HUDEP-2 (cell line): ENCODE measurements at regions not wholly inside any gene's neighbourhood (a gene's known extent, or its start where the extent isn't known, plus 50 kb on each side); places are given as distances from the start of the nearest gene placed in this dataset.

Experiments
- DNase-seq, 76 experiments: peaks; one replicate each; lab custom pipeline; 2025; ENCODE audit not compliant: unreplicated experiment in 76 of 76; lab: John Stamatoyannopoulos, UW

- DNase-seq = no peak
Measured at GRCh38 chr1:234713859-234714258, 103.9 kb upstream of the IRF2BP2 start.

GRCh38 chr1:234713440-234713839 lies 103.5 kb upstream of the IRF2BP2 start:
- no peak for DNase-seq

GRCh38 chr1:234712891-234713305 lies 102.9 kb upstream of the IRF2BP2 start:
- no peak for DNase-seq

- no peak for DNase-seq
Measured at GRCh38 chr1:234710936-234711724, 101.2 kb upstream of the IRF2BP2 start.

GRCh38 chr1:234710381-234710780 lies 100.4 kb upstream of the IRF2BP2 start:
- DNase-seq = no peak

GRCh38 chr1:234709473-234710228 lies 99.7 kb upstream of the IRF2BP2 start:
- DNase-seq = peak in 41 of 76 experiments; percentile 7 to 69 (median 30)

GRCh38 chr1:234708700-234709395 lies 98.9 kb upstream of the IRF2BP2 start:
- no peak for DNase-seq

- no peak for DNase-seq
Measured at GRCh38 chr1:234707641-234708040, 97.7 kb upstream of the IRF2BP2 start.

- no peak for DNase-seq
Measured at GRCh38 chr1:234706931-234707330, 97.0 kb upstream of the IRF2BP2 start.

GRCh38 chr1:234706199-234706598 lies 96.2 kb upstream of the IRF2BP2 start:
- no peak for DNase-seq

GRCh38 chr1:234705615-234706014 lies 95.6 kb upstream of the IRF2BP2 start:
- no peak for DNase-seq

- DNase-seq = no peak
Measured at GRCh38 chr1:234704106-234704887, 94.3 kb upstream of the IRF2BP2 start.

- no peak for DNase-seq
Measured at GRCh38 chr1:234702342-234703000, 92.5 kb upstream of the IRF2BP2 start.

- DNase-seq = no peak
Measured at GRCh38 chr1:234701737-234702341, 91.9 kb upstream of the IRF2BP2 start.

GRCh38 chr1:234699795-234700665 lies 90.1 kb upstream of the IRF2BP2 start:
- peak in 3 of 76 experiments; percentile 2 to 14 (median 13) for DNase-seq

- no peak for DNase-seq
Measured at GRCh38 chr1:234698686-234699085, 88.7 kb upstream of the IRF2BP2 start.

GRCh38 chr1:234697741-234698140 lies 87.8 kb upstream of the IRF2BP2 start:
- DNase-seq = no peak

- DNase-seq = no peak
Measured at GRCh38 chr1:234697015-234697414, 87.0 kb upstream of the IRF2BP2 start.

- DNase-seq = peak in 2 of 76 experiments; percentile 2 to 32
Measured at GRCh38 chr1:234696148-234696576, 86.2 kb upstream of the IRF2BP2 start.
